ACC112 (cell line): ENCODE measurements at regions not wholly inside any gene's neighbourhood (a gene's known extent, or its start where the extent isn't known, plus 50 kb on each side); places are given as distances from the start of the nearest gene placed in this dataset.

Experiments
- H2AFZ ChIP-seq: fragments of 200-600 bp; sonication (generic); one replicate; pipeline ENCODE4 v1.6.0; 2017; ENCODE audit warnings: antibody characterized with exemption, low read length; ENCODE audit not compliant: unreplicated experiment
- H3K27ac ChIP-seq: fragments of 200-600 bp; sonication (generic); 2 replicates; pipeline ENCODE4 v1.5.1; 2014; ENCODE audit warnings: low read depth, mild to moderate bottlenecking, antibody characterized with exemption, low read length, moderate library complexity
- H3K27me3 ChIP-seq: fragments of 200-600 bp; sonication (generic); 2 replicates; pipeline ENCODE4 v1.6.1; 2014; ENCODE audit warnings: mild to moderate bottlenecking, antibody characterized with exemption, low read length, moderate library complexity, mixed read lengths; ENCODE audit not compliant: insufficient read depth
- H3K36me3 ChIP-seq: fragments of 200-600 bp; sonication (generic); 2 replicates; pipeline ENCODE4 v1.6.1; 2016; ENCODE audit warnings: mild to moderate bottlenecking, antibody characterized with exemption, low read length, moderate library complexity, mixed read lengths; ENCODE audit not compliant: insufficient read depth
- H3K4me1 ChIP-seq: fragments of 200-600 bp; sonication (generic); one replicate; pipeline ENCODE4 v1.6.1; 2016; ENCODE audit warnings: low read length, mixed read lengths; ENCODE audit not compliant: insufficient read depth, unreplicated experiment, control insufficient read depth
- H3K4me3 ChIP-seq: fragments of 200-600 bp; sonication (generic); 2 replicates; pipeline ENCODE4 v1.5.1; 2014; ENCODE audit warnings: mild to moderate bottlenecking, low read depth, low read length
- H3K79me2 ChIP-seq: fragments of 200-600 bp; sonication (generic); one replicate; pipeline ENCODE4 v1.6.0; 2016; ENCODE audit warnings: low read length; ENCODE audit not compliant: control insufficient read depth, unreplicated experiment, insufficient read depth

- Histone ChIP-seq H3K79me2 (no peaks in the 10 kb centered on the region), H3K4me1 (peaks cover 38% of the 10 kb centered on the region), H3K27me3 (peaks cover 7% of the 10 kb centered on the region; the same call in 1 of the 2 replicates), H3K27ac (no peak overlapping the region), H2AFZ (no peak overlapping the region), H3K36me3 (no peaks in the 10 kb centered on the region), H3K4me3 (no peak overlapping the region)
Observed at GRCh38 chr11:119473226-119473625, 50.3 kb upstream of the THY1 start.

GRCh38 chr11:119472856-119473222, 49.9 kb upstream of the THY1 start:
- Histone ChIP-seq H2AFZ (no peak overlapping the region), H3K36me3 (no peaks in the 10 kb centered on the region), H3K4me3 (no peak overlapping the region), H3K4me1 (peaks cover 38% of the 10 kb centered on the region), H3K27me3 (peaks cover 7% of the 10 kb centered on the region; the same call in 1 of the 2 replicates), H3K79me2 (no peaks in the 10 kb centered on the region), H3K27ac (no peak overlapping the region)
